ENCODE measurements at regions not wholly inside any gene's neighbourhood (a gene's known extent, or its start where the extent isn't known, plus 50 kb on each side); places are given as distances from the start of the nearest gene placed in this dataset.

DNA sequence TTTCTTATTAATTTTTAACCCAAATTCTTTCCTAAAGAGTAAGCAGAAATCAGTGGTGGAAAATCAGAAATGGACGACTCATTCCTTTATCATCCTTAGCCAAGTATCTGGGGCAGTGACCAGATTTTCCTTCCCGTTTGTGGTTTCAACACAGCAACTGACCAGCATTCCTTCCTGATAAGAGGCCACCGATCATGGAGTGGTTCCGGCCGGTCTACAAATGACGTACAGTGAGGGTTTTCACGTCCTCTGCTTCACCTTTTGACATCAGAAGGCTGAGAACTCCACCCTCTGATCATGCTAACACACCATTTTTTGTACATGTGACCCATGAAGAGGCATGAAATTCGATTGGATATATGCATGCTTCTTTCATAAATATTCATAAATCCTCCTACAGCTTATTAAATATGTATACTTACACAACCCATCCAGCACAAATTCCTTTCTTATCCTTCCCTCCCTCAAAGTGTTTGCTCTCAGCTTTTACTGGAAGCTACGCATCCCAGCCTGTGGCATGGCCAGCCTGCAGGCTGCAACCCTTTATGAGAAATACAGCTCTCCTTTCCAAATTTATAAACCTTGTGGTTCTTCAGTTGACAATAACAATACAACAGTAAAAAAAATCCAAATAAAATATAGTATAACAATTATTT lies 173.0 kb upstream of the CASK start:
- no peak for DNase-seq (ENCODE audit: low spot score)

DNA sequence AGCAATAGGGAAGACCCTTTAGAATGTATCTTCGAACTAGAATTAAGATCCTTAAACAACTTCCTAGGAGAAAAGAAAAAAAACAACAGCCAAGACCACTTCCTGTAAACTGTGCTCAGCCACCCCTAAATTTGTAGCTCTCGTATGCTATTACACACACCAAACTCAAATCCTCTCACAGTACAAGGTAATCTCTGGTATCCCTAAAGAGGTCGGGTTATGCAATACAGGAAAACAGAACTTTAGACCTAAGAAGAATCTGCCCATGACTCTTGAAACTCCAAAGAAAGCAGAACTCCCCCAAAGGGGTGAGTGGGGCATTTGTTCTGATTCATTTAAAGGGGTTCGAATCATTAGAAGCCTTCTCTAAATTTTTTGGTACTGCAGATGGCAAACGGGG lies 170.9 kb upstream of the CASK start:
- no peak for DNase-seq (ENCODE audit: low spot score)

DNA sequence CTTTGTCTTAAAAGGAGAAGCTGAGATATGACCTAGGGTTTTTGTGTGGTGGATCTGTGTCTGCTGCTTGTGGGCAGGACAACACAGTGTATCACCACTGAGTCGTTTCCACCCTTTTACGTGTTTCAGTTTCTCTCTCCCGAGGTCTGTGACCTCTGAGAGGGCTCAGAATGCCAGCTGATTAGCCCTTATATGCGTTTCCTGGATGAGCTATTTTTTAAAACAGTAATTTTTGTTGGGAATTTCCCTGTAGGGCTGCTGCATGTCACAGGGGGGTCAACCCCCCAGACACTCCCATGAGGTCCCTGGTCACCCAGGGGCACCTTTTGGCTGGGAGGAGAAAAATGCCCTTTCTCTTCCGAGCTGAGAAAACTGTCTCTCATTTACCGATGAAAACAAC lies 170.4 kb upstream of the CASK start:
- no peak for DNase-seq (ENCODE audit: low spot score)

DNA sequence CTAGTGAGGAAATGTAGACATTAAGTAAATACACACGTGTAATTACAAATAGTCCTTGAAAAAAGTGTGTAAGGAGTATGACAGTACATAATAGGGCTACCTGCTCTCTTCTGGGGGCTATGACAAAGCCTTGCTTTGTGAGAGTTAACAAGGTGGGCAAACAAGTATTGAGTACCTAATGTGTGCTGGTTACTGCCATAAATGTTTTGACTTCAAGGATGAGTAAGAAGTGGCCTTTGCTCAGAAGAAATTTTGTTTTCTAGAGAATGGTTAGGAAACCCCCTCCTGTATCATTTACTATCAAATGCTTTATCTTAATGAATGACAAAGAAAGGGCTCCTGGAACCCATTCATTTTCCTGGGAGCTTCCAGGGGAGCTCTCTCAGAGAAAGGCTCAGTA lies 167.0 kb upstream of the CASK start:
- no peak for DNase-seq (ENCODE audit: low spot score)

DNA sequence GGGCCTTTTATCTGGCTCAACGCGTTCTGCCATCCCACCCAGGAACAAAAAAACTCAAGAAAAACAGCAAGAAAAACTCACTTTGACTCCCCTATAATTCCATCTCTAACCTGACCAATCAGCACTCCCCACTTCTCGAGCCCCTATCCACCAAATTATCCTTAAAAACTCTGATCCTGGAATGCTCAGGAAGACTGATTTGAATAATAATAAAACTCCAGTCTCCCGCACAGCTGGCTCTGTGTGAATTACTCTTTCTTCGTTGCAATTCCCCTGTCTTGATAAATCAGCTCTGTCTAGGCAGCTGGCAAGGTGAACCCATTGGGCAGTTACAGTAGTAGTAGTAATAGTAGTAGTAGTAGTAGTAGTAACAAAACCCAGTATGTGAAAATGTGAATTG lies 165.7 kb upstream of the CASK start:
- DNase-seq (ENCODE audit: low spot score): no peak

DNA sequence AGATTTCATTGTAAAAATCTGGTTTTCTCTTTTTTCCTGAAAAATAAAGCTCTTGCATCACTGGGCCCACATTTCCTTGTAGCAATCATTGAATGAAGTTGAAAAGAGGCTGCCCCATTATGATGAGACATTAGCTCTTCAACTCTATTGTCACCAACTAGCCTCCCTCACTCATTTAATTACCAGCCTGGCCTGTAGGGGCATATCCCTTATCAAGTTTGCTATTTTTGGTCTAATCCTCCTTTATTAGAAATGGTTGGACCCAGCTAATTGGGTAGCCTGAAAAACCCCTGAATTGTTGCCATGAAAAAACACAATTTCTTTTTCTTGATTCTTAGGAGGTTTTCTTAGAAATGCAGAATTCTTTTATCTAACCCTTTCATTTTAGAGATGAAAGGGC lies 164.6 kb upstream of the CASK start:
- no peak for DNase-seq (ENCODE audit: low spot score)

DNA sequence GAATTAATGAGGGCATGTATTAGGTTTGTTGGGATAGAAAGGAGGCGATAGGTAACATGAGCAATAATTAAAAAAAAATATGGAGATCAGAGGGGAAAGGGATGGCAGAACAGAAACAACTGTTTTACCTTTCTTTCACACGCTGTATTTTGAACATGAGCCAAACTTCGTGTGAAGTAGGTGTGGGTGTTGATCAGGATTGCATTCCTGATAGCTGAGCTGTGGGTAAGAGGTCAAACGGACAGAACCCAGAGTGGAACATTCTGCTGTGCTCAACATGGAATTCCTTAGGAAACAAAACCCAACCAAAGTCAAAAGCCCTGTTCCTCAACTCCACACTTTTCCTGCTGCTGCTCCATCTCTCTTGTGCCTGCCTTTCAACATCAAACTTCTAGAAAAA lies 162.5 kb upstream of the CASK start:
- DNase-seq (ENCODE audit: low spot score): no peak

DNA sequence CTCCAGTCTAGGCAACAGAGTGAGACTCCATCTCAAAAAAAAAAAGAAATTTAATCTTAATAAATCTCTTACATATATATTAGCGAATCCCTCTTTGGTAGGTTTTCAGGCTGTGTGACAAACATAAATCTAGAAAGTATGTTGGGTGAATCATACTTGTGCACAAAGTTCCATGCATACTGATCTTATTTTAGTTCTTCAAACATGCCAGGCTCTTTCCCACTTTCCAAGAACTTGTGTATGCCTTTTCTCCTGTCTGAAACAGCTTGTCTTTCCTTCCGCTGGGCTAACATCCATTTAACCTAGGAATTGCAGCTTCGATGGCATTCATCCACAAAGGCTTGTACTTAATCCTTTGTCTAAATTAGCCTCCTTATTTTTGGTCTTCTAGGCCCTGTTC lies 156.6 kb upstream of the CASK start:
- no peak for DNase-seq (ENCODE audit: low spot score)

DNA sequence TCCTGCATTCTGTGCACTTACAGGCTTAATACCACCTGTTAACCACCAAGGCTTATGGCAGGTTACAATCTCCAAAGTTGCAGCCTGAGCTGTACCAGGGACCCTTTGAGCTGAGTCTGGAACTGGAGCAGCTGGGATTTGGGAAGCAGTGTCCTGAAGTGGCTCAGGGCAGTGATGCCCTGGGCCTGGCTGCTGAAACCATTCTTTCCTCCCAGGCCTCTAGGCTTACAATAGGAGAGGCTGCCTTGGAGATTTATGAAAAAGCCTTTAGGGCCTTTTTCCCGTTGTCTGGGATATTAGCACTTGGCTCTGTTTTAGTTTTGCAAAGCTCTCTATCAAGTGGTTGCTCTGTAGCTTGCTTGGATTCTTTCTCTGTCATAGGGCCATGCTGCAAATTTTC lies 154.3 kb upstream of the CASK start:
- no peak for DNase-seq (ENCODE audit: low spot score)

DNA sequence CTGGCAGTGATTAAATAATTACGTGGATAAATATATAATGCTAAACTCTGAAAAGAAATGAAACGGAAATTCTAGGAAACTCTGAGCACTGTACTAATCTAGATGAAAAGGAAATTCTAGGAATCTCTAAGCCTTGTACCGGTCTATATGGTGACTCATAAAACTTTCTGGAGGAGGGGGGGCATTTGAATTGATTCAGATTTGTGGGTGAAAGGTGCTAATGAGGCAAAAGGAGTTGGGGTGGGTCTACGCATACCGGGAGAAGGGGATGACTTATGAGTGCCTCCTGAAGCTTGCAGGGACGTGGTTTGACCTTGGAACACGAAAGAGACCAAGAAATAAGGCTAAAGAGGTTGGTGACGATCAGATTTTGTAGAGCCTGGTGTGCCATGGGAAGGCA lies 151.7 kb upstream of the CASK start:
- no peak for DNase-seq (ENCODE audit: low spot score)

DNA sequence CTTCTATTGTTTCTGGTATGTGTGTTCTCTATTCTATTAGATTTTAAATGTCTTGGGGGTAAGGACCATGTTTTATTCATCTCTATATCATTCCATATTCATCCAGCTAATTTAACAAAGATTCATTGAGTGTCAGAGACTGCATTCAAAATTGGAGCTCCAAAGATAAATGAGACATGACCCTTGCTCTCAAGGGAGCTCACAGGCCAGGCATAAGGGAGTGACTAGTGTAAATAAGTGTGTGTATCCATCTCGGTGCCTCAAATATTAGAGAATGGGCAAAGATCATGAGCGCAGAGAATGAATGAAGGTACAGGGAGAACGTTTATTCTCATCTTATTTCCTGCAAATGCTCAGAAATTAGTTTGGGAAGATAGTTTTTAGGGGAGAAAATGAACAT lies 150.1 kb upstream of the CASK start:
- no peak for DNase-seq (ENCODE audit: low spot score)

DNA sequence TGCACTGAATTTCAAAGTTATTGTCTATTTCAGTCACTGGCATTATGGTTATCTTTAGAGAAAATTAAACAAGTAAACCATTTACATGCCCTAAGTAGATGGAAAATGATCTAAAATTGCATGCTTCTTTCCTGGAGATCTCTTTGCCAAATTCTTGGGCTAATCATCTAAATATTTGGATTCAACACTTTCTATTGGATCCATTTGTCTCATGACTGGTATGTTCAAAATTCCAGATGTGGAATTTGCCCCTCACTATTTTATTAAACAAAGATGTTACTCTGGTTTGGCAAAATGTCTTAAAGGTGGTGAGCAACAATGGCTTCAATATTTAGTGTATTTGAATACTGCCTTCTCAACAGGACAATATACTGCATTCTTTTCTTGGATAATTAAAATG lies 147.5 kb upstream of the CASK start:
- DNase-seq (ENCODE audit: low spot score): no peak

DNA sequence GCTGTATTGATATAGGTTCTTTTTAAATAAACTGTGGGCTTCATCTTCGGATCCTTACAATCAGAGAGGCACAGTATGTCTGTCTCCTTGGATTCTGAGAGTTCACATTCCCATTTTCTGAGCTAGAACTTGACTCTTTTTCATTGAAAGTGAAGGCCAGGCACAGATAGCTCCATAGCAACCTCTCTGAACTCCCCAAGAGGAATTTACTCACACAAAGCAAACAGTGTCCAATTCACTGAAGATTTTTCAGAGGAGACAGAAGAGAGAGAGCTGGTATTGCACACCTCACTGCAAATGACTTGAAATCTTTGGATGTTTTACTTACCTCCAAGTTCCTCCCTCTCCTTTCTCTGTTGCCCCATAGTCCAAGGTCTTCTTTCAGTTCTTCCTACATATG lies 130.9 kb upstream of the CASK start:
- DNase-seq (ENCODE audit: low spot score): peak; percentile 3

DNA sequence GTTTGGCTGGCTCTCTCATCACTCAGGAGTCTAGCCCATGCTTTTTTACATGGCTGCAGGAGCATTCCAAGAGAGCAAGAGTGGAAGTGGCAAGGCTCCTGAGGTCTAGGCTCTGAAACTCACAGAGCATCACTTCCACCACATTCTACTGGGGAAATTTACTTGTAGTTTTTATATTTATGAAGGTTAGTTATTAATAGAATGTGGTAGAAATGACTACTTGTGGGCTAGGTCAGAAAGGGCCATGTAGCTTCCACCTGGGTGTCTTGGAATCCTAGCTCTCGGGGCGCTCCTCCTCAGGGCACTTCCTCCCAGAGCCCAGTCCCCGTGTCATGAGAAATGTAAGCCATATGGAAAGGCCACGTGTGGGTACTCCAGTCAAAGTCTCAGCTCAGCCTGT lies 127.0 kb upstream of the CASK start:
- DNase-seq (ENCODE audit: low spot score): no peak

DNA sequence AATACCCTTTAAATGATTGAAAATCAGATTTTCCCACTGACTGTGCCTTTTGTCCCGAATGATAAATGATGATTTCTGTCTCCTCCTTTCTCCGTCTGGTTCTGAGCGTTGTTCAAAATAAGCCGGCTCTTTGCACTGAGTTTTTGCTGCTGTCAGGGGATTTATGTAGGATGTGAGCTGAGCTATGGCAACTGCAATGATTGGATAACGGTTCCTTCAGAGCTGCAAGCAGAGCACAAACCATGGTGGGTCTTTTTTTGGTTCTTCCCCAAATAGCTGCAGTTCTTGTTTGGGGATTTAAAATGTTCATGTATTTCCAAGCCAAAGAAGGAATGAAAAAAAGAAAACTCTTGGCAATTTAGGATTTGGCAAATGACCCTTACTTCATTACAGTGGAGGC lies 124.5 kb upstream of the CASK start:
- DNase-seq (ENCODE audit: low spot score): no peak

DNA sequence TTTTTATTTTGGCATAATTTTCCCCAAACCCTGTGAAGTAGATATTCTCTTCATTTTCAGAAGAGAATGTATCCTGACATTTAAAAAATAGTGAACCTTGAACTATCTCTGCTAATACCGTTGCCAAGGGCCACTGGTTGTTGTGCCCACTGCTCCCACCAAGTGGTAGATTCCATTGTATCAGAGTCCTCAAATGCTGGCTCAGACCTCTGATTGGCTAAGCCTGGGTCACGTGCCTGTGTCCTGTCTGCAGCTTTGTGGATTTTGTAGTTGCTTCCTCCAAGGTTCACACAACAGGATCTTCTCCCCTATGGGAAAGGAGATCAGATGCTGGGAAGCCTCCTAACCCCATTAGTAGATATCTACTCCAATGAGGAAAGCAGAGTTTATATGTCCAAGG lies 104.8 kb upstream of the CASK start:
- DNase-seq (ENCODE audit: low spot score): no peak

DNA sequence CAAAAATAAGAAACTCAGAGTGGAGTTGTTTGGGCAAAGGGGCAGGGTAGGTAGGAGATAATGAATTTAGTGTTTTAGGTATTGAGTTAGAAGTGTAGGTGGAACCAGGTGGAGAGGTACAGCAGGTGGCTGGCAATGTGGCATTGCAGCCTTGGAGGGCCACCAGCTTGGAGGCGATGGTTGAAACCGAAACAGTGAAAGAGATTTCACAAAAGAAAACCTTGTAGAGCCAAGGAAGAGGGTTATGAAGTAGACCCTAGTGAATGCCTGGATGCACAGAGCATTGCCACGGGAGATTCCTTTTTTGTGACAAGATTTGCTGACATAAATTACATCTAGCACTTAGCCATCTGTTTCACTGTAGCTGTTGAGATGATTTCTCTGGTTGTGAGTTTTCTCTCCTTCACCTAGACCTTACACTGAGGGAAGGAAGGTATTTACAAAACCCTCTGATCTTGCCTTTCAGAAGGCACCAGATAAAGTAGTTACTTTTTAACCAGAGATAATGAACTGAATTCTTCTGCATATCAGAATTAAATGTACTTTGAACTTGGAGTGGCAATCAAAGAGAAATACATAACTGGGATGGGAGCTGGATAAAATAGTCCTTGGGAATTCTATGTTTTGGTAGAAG lies 104.1 kb upstream of the CASK start:
- DNase-seq (ENCODE audit: low spot score): no peak

DNA sequence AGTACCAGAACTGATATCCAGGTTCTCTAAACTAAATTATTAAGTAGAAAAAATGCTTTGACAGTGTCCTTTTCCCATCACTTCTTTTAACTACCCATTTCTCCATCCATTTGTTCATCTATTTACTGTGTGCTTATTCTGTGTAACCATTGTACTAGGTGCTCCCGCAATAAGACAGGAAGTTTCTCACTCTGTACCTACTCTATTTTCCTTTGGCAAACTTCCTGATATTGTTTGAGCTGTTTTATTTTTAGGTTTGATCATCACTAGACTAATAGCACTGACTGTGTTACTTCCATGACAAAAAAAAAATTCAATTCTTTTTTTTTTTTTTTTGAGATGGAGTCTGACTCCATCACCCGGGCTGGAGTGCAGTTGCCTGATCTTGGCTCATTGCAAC lies 102.5 kb upstream of the CASK start:
- DNase-seq (ENCODE audit: low spot score): no peak

DNA sequence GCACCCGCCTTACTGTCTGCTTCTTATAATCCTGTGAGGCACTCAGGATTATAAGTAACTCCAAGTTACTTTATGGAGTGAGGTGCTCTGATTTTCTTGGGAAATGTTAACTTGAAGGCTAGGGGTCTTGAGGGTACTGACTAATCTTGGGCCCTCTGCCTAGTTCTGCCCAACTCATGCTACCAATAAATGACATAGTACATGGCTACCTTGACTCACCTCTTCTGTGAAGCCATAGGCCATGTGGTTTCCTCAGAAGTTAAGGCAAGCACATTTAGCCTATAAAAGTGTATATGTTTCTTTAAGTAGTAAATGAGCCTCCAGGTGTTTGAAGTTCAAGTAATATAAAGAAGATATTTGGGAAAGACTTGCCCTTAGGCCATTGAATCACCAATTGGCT lies 99.8 kb upstream of the CASK start:
- DNase-seq (ENCODE audit: low spot score): no peak

DNA sequence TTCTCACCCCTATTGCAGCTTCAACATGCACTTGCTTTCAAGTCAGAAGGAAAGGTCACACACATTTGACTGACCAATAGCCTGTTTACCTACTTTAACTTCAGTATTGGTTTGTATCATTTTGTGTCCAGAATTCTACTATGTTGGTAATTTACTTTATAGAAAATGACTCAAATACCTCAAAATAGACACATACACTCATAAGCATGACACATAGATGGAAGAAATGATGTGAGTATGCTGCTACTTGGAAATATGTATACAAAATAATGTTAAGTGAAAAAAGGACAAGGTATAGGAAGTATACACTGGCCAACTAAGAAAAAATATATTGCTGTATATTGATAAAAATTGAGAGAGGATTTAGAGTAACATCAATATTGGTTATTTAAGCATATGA lies 98.8 kb upstream of the CASK start:
- no peak for DNase-seq (ENCODE audit: low spot score)

DNA sequence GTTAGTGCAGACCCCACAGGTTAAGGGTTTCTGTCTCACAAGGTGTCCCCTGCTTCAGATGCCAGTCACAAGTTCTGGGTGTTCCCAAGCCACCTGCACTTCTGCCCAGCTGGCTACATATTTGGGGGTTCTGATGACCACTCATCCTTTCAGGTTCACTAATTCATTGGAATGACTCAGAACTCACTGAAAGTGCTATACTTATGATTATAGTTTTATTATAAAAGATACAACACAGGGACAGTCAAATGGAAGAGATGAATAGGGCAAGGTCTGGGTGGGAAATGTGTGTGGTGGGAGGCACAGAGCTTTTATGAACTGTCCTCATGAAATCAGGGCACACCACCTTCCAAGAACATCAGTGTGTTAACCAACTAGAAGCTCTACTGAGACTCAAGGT lies 97.7 kb upstream of the CASK start:
- DNase-seq (ENCODE audit: low spot score): no peak

DNA sequence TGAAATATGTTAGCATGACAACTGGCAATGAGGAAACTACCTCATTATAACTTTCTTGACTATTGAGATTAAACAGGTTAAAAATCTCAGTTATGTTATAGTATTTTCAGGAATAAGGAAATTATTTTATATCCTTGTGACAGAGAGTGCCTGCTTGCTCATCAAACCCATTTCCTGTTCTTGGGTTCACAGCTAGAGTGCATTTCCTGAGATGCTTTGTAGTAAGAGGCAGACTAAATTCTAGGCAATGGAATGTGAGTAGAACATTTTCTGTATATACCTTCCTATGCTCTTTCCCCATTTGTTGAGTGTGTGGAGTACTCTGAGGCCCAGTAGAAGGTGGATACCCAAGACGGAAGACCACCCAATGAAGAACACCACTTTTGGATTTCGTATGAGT lies 96.9 kb upstream of the CASK start:
- DNase-seq (ENCODE audit: low spot score): no peak

DNA sequence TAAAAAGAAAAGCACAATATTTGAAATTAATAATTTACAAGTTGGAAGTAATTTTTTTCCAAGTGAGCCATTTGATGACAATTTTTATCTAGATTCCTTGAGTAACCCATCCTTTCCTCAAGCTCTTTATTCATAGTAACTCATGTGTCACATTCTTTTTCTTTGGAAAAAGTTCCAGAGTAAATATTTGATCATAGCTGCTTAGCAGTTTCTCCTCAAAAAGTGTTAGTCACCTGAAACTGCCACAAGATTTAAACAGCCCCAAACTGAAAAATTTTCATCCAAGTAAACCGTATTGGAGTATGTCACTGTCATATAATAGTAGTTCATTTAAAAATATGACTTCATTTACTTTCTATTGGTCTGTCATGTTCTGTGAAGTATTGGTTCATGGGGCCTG lies 94.6 kb upstream of the CASK start:
- DNase-seq (ENCODE audit: low spot score): no peak

DNA sequence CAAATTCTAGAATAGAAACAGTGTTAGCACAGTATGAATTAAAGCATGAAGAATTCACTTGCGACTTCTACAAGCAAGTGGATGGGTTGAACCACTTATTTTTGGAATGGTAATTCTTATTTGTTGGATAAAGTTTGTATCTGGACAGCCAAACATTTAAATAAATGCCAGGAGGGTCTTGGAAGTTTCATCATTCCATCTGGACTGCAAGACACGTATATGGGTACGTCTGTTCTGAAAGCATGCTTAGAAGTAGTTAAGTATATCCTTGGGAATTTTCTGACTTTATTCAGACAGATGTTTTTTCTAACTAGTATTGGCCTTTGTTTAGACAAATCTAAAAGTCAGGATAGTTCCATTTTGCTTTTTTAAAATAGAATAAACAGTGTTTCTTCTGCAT lies 77.5 kb upstream of the CASK start:
- DNase-seq (ENCODE audit: low spot score): no peak

DNA sequence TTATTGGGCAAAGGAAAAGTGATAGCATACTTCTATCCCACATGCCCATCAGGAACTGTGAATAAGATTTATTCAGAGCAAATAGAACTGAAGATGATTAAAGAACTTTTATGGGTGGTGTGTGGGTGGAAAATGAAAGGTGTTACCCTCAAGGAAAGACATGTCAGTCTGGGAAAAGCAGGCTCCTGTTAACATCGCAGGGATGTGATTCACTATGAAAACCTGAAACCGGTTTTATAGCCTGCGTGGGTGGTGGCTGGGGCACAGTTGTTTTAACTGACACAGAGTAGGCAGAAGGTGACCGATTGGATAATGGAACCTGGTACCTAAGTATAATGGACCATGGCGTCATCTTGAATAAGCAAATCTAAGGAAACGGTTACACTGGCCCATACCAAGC lies 61.3 kb upstream of the CASK start:
- DNase-seq (ENCODE audit: low spot score): peak; percentile 13

Data from COLO829 (cell line).